Heart left ventricle (tissue), 13 donors: ENCODE measurements at regions not wholly inside any gene's neighbourhood (a gene's known extent, or its start where the extent isn't known, plus 50 kb on each side); places are given as distances from the start of the nearest gene placed in this dataset.

ENCODE experiments used
- CTCF ChIP-seq, 12 donors: fragments of 200-600 bp; sonication (generic) in 4 of 12; IDR thresholded peaks; one replicate each; pipeline versions ENCODE4 v1.5.0 to v1.8.0; 2018 to 2022; ENCODE audit warnings: antibody characterized with exemption in 12 of 12, mild to moderate bottlenecking in 5 of 12
- POLR2A ChIP-seq, 2 donors: fragments of 450-650 bp; IDR thresholded peaks; one replicate each; pipeline ENCODE4 v1.6.1; 2017; ENCODE audit warnings: antibody characterized with exemption in 2 of 2, mild to moderate bottlenecking in 2 of 2, moderate library complexity in 2 of 2
- donor health status: ischemic (EF 13 %, LVEDD 7.1; RV severe dilation, severe dysfunction).
- donor health status: DM: no; HTN: yes; CAD: no.
- donor health status: DM: no; HTN: no; CAD: no.
- donor health status: ischemic (EF 25% LVEDD 6.9; RV normal size, moderate dysfunction).
- donor health status: ischemic (EF 25% LVEDD 5.7; RV mildly dilated, moderate dysfunction).
- donor health status: ischemic (EF 35%, LVEDD 5.7; RV mildly dilated, moderate dysfunction).
- donor health status: nonischemic (EF 11% LVEDD 7.7; RV severe dilation, severe dysfunction).
- donor health status: DM: yes; HTN: yes; CAD: no.
- donor health status: PGD.
- donor health status: ischemic (EF 29% LVEDD 5.4; RV normal size, mild dysfunction).
- donor health status: nonischemic (EF 23%, LVEDD 6.1; RV moderate dilation, normal function).

GRCh38 chr12:13905794-13906193, 75.6 kb downstream of the GRIN2B start:
- TF ChIP-seq CTCF (IDR thresholded peaks at IDR 0.05) (no peak), POLR2A (IDR thresholded peaks at IDR 0.05) (no peak)
